HFFc6 (cell line): ENCODE measurements at regions not wholly inside any gene's neighbourhood (a gene's known extent, or its start where the extent isn't known, plus 50 kb on each side); places are given as distances from the start of the nearest gene placed in this dataset.
"Not testable (repeated sequence)": the region's sequence is repeated elsewhere in the genome, so short reads cannot be mapped to it uniquely, and the experiment has no call there.

Experiments
- DNase-seq: peaks from one replicate; pipeline ENCODE4 v3.0.0-alpha.2; 2018
- H3K27ac Mint-ChIP-seq: 2 replicates; pipeline ENCODE4 v1.8.0; 2020; ENCODE audit warnings: mild to moderate bottlenecking, mixed read lengths
- H3K27me3 Mint-ChIP-seq: 2 replicates; pipeline ENCODE4 v1.8.0; 2021; ENCODE audit warnings: mild to moderate bottlenecking, moderate library complexity, mixed read lengths; ENCODE audit not compliant: insufficient read depth
- H3K36me3 Mint-ChIP-seq: 2 replicates; pipeline ENCODE4 v1.8.0; 2021; ENCODE audit warnings: low read depth, mixed read lengths
- H3K4me1 Mint-ChIP-seq: 2 replicates; pipeline ENCODE4 v1.8.0; 2020; ENCODE audit warnings: low read depth, mixed read lengths
- H3K4me3 Mint-ChIP-seq: 2 replicates; pipeline ENCODE4 v1.8.0; 2020; ENCODE audit warnings: mild to moderate bottlenecking, moderate library complexity, mixed read lengths
- H3K9me3 Mint-ChIP-seq: 2 replicates; pipeline ENCODE4 v1.8.0; 2020; ENCODE audit warnings: mild to moderate bottlenecking, mixed read lengths
- CTCF ChIP-seq: fragments of 200-600 bp; sonication (generic); IDR thresholded peaks from 2 replicates; pipeline ENCODE4 v1.5.0; 2021; ENCODE audit warnings: antibody characterized with exemption, mild to moderate bottlenecking

GRCh38 chr4:127001933-127002332, 630.8 kb upstream of the INTU start:
- H3K4me1 Mint-ChIP-seq = no peaks in the 10 kb centered on the region
- no peak for TF ChIP-seq CTCF

GRCh38 chr4:127006446-127006877, 626.3 kb upstream of the INTU start:
- H3K27me3 Mint-ChIP-seq = no peaks in the 10 kb centered on the region; the same call in 1 of the 2 replicates
- no peak for DNase-seq
- no peaks in the 10 kb centered on the region for H3K4me1 Mint-ChIP-seq
- no peaks in the 10 kb centered on the region for H3K9me3 Mint-ChIP-seq
- no peak overlapping the region for H3K4me3 Mint-ChIP-seq
- H3K27ac Mint-ChIP-seq = no peak overlapping the region
- no peaks in the 10 kb centered on the region for H3K36me3 Mint-ChIP-seq
- no peak for TF ChIP-seq CTCF

More at GRCh38 chr4:127001933-127002332, 630.8 kb upstream of the INTU start:
- no peak for DNase-seq
- Mint-ChIP-seq H3K27ac (no peak overlapping the region), H3K4me3 (no peak overlapping the region), H3K36me3 (no peaks in the 10 kb centered on the region), H3K27me3 (no peaks in the 10 kb centered on the region; the same call in 1 of the 2 replicates), H3K9me3 (no peaks in the 10 kb centered on the region)

DNA sequence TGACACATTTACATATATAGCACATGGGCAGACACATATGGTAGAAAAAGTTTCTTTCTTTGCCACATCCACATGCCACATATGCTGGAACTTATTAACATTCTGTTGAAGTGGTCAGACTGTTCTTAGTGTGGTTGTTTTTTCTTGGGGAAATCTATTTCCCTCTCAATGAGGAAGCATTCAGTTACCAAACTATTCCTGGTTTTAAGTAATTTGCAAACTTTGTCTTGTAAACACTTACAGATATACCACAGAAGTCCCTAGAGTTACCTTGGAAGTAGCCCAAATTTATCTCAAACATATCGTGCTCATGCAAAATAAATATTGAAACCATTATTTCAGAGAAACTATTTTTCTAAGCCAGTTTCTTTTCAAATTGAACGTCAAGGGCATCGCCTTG, 625.5 kb upstream of the INTU start:
- Mint-ChIP-seq H3K4me3 (no peak overlapping the region), H3K4me1 (no peaks in the 10 kb centered on the region), H3K27ac (no peak overlapping the region), H3K27me3 (no peaks in the 10 kb centered on the region), H3K9me3 (no peaks in the 10 kb centered on the region), H3K36me3 (no peaks in the 10 kb centered on the region)
- no peak for DNase-seq
- no peak for TF ChIP-seq CTCF

DNA sequence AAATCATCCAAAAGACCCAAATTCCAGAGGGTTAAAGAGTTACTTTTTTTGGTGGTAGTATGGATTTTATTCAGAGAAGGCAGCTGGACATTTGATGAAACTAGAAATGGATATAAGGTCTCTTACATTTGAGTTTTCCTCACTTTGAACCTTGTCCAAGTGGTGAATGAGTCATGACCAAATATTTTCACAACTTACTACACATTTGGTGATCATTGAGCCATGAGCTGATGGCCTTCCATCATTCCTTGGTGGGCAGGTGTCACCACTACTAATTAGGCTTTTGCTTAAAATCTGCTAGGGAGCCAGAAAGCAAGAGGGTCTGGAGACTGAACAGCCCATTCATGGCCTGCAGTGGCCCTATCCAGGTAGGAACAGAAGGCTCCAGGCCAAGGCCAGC, 620.2 kb upstream of the INTU start:
- no peaks in the 10 kb centered on the region for H3K27me3 Mint-ChIP-seq
- no peaks in the 10 kb centered on the region; the same call in 1 of the 2 replicates for H3K4me1 Mint-ChIP-seq
- no peaks in the 10 kb centered on the region for H3K9me3 Mint-ChIP-seq
- H3K4me3 Mint-ChIP-seq = no peak overlapping the region
- no peak for DNase-seq
- TF ChIP-seq CTCF = no peak
- no peak overlapping the region for H3K27ac Mint-ChIP-seq
- H3K36me3 Mint-ChIP-seq = no peaks in the 10 kb centered on the region

DNA sequence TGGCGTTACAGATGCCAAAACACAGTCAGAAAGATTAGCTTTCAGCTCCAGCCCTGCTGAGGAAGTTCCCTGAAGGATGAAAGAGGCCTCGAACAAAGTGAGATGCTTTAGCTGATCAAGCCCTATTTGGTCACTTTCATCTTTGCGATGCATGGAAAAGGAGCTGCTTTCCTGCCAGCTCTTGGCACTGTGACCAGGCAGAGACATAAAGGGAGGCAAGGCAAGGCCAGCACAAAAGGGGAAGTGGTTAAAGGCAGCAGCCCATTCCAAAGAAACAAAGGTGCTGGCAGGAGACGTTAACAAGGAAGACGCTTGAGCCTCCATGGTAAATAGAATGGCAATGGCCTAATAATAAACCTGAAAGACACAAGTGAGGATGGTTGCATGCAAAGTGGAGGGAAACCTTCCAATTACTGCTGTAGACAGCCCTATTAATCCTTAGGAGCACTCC, 617.1 kb upstream of the INTU start:
- no peak for TF ChIP-seq CTCF
- Mint-ChIP-seq H3K36me3 (no peaks in the 10 kb centered on the region), H3K27ac (no peak overlapping the region), H3K4me1 (no peaks in the 10 kb centered on the region; the same call in 1 of the 2 replicates), H3K27me3 (no peaks in the 10 kb centered on the region), H3K9me3 (0 out of 2 replicates have a peak, but pooled peaks cover 4% of the 10 kb centered on the region), H3K4me3 (no peak overlapping the region)
- DNase-seq = no peak

- DNase-seq = no peak
- no peaks in the 10 kb centered on the region; the same call in 1 of the 2 replicates for H3K4me1 Mint-ChIP-seq
- no peaks in the 10 kb centered on the region for H3K36me3 Mint-ChIP-seq
- TF ChIP-seq CTCF = no peak
- H3K27me3 Mint-ChIP-seq = no peaks in the 10 kb centered on the region
- H3K27ac Mint-ChIP-seq = no peak overlapping the region
- H3K4me3 Mint-ChIP-seq = no peak overlapping the region
- H3K9me3 Mint-ChIP-seq = peaks cover 11% of the 10 kb centered on the region; the same call in 1 of the 2 replicates
These were observed 614.4 kb upstream of the INTU start for GRCh38 chr4:127018381-127018780.

DNA sequence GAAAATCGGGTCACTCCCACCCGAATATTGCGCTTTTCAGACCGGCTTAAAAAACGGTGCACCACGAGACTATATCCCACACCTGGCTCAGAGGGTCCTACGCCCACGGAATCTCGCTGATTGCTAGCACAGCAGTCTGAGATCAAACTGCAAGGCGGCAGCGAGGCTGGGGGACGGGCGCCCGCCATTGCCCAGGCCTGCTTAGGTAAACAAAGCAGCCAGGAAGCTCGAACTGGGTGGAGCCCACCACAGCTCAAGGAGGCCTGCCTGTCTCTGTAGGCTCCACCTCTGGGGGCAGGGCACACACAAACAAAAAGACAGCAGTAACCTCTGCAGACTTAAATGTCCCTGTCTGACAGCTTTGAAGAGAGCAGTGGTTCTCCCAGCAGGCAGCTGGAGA, 611.9 kb upstream of the INTU start:
- not testable (repeated sequence) for H3K36me3 Mint-ChIP-seq, H3K4me3 Mint-ChIP-seq, DNase-seq, H3K27me3 Mint-ChIP-seq, H3K4me1 Mint-ChIP-seq, H3K27ac Mint-ChIP-seq
- H3K9me3 Mint-ChIP-seq = peaks cover 11% of the 10 kb centered on the region; the same call in 1 of the 2 replicates
